ENCODE measurements at regions not wholly inside any gene's neighbourhood (a gene's known extent, or its start where the extent isn't known, plus 50 kb on each side); places are given as distances from the start of the nearest gene placed in this dataset.

DNA sequence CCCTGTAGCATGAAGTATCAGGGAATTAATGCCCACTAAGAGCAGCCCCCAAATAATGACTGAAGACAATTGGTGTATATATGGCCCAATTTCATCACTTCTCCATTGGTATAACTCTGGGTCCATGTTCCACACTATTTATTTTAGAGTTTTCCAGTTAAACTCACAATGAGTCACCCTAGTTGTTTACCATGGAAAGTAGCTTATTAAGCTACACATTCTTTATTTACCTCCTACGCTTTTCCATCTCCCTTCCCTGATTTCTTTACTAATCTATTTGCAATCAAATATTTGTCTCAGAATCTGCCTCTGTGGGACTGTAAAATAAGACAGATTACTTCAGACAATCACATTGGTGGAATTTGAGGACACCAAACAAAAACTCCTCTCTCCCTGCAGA lies 655.6 kb downstream of the SORCS1 start:
- no peaks in the 10 kb centered on the region for H3K36me3 ChIP-seq
- DNase-seq (ENCODE audit: low spot score) = no peak
- no peak overlapping the region for H3K4me3 ChIP-seq
- WGBS = 57% methylated on average over 1 of the region's 1 CpG
- TF ChIP-seq POLR2A (IDR thresholded peaks at IDR 0.05) (no peak), POLR2AphosphoS5 (IDR thresholded peaks at IDR 0.05) (no peak)
- TF ChIP-seq, protein P1, sequence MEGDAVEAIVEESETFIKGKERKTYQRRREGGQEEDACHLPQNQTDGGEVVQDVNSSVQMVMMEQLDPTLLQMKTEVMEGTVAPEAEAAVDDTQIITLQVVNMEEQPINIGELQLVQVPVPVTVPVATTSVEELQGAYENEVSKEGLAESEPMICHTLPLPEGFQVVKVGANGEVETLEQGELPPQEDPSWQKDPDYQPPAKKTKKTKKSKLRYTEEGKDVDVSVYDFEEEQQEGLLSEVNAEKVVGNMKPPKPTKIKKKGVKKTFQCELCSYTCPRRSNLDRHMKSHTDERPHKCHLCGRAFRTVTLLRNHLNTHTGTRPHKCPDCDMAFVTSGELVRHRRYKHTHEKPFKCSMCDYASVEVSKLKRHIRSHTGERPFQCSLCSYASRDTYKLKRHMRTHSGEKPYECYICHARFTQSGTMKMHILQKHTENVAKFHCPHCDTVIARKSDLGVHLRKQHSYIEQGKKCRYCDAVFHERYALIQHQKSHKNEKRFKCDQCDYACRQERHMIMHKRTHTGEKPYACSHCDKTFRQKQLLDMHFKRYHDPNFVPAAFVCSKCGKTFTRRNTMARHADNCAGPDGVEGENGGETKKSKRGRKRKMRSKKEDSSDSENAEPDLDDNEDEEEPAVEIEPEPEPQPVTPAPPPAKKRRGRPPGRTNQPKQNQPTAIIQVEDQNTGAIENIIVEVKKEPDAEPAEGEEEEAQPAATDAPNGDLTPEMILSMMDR (IDR thresholded peaks at IDR 0.05) = no peak
- no peaks in the 10 kb centered on the region for H3K4me1 ChIP-seq (replicated peaks)
- no peaks in the 10 kb centered on the region for H3K9me3 ChIP-seq
- H3K27ac ChIP-seq = no peak overlapping the region
- intact Hi-C loops (cut with DNase I) = no loop called here
- H3K27me3 ChIP-seq (replicated peaks; ENCODE audit: insufficient read depth) = no peaks in the 10 kb centered on the region

DNA sequence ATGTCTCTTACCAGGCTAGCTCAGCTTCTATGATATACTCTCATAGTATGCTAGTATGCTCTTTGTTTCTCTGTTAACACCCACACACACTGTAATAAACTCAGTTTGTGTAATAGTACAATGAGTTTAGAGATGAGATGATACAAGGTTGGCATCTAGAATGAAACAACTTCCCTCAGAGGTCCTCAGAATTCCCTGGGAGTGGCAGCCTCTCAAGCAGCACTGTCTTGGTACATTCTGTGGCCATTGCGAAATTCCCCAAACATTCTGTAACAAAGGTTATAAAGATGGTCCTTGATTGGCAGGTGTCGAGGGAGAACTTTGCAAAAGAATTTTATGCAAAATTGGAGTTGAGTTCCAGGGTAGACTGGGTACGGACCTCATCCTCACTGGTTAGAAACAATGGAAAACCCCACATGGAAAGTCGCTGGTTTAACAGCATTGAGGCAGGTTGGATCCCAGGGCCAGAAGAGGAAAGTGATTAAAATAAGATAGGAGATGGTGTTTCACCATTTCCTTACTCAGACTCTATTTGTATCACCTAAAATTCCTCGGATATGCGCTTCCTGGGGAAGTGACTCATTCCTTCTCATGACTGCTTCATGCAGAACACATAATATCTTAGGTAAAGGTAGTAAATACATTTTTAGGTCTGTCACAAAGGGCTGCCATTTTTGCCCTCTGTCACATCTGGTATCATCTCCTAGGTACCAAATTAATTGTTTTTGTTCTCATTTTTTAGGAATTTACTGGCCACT lies 657.8 kb downstream of the SORCS1 start:
- Histone ChIP-seq H3K27me3 (replicated peaks; ENCODE audit: insufficient read depth) (no peaks in the 10 kb centered on the region), H3K4me3 (no peak overlapping the region), H3K27ac (no peak overlapping the region), H3K9me3 (no peaks in the 10 kb centered on the region), H3K36me3 (no peaks in the 10 kb centered on the region), H3K4me1 (replicated peaks) (no peaks in the 10 kb centered on the region)
- intact Hi-C loops (cut with DNase I) = no loop called here
- WGBS = 89% methylated on average over 6 of the region's 6 CpGs
- no peak for DNase-seq (ENCODE audit: low spot score)
- TF ChIP-seq, protein P1 (IDR thresholded peaks at IDR 0.05) = no peak
- TF ChIP-seq POLR2A (IDR thresholded peaks at IDR 0.05) = no peak
- TF ChIP-seq POLR2AphosphoS5 (IDR thresholded peaks at IDR 0.05) = no peak

DNA sequence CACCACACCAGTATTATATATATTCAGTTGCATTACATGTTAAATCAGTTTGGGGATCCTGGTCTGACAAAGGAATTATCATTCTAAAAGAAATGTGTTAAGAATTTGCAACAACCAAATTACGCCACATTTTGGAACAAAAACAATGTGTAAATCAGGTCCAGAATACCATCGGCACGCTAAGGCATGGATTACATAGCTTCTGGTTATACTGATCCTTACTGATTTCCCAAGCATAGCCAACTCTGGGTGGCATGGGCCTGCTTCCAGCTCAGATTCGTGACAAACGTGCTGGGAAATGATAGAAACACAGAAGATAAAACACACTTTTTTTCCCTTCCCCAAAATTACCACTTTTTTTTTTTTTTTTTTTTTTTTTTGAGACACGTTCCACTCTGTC lies 660.0 kb downstream of the SORCS1 start:
- H3K4me3 ChIP-seq = no peak overlapping the region
- no peaks in the 10 kb centered on the region for H3K4me1 ChIP-seq (replicated peaks)
- no peaks in the 10 kb centered on the region for H3K36me3 ChIP-seq
- intact Hi-C loops (cut with DNase I) = no loop called here
- H3K9me3 ChIP-seq = no peaks in the 10 kb centered on the region
- TF ChIP-seq POLR2AphosphoS5 (IDR thresholded peaks at IDR 0.05) = no peak
- TF ChIP-seq, protein P1 (IDR thresholded peaks at IDR 0.05) = no peak
- no peak for DNase-seq (ENCODE audit: low spot score)
- H3K27me3 ChIP-seq (replicated peaks; ENCODE audit: insufficient read depth) = no peaks in the 10 kb centered on the region
- 85% methylated on average over 6 of the region's 6 CpGs for WGBS
- no peak overlapping the region for H3K27ac ChIP-seq

DNA sequence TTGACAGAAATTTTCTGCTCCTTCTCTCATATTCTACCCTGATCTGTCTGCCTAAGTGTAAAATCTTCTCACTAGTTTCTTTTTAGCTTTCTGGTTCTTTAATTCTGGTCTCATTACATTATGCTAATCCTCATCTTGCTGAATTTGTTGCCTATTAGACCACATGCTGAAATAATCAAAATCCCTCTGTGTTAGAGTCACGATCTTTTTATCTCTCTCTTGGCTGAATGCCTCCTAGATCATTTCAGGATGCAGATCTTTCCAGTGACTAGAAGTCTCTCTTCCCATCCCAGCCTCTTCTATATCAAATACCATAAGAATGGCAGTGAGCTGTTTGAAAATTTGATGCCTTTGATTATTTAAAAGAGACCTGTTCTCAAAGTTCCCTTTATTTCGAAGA lies 661.9 kb downstream of the SORCS1 start:
- no peaks in the 10 kb centered on the region for H3K4me1 ChIP-seq (replicated peaks)
- DNase-seq (ENCODE audit: low spot score) = no peak
- H3K36me3 ChIP-seq = no peaks in the 10 kb centered on the region
- no peaks in the 10 kb centered on the region for H3K9me3 ChIP-seq
- intact Hi-C loops (cut with DNase I) = no loop called here
- 74% methylated on average over 2 of the region's 2 CpGs for WGBS
- H3K27me3 ChIP-seq (replicated peaks; ENCODE audit: insufficient read depth) = no peaks in the 10 kb centered on the region
- H3K27ac ChIP-seq = no peak overlapping the region
- no peak for TF ChIP-seq POLR2A (IDR thresholded peaks at IDR 0.05)
- TF ChIP-seq, protein P1 (IDR thresholded peaks at IDR 0.05) = no peak
- no peak for TF ChIP-seq POLR2AphosphoS5 (IDR thresholded peaks at IDR 0.05)
- H3K4me3 ChIP-seq = no peak overlapping the region

DNA sequence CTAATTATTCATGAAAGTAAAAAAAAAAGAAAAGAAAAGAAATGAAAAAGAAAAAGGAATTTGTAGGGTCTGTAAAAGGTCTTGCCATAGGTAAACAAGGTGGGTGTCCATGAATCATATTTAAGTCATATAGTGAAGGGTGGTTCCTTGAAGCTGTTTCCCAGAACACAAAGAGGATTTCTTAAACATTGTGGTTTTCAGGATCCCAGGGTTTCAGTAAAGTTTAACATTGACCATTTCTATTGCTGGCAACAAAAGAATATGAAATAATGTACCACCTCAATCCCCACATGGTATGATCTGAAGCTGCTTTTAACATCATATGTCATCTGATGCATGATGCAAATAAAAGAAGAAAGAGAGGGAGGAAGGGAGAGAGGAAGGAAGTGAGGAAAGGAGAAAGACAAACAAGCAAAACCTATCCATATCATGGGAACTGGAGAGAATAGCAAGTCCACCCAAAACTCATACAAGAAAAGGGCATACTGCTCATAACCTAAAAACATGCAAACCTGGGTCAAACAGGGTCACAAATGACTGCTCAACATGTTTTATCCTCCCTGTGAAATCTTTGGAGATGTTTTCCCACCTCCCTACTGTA lies 663.5 kb downstream of the SORCS1 start:
- no peaks in the 10 kb centered on the region for H3K36me3 ChIP-seq
- H3K27me3 ChIP-seq (replicated peaks; ENCODE audit: insufficient read depth) = no peaks in the 10 kb centered on the region
- H3K4me3 ChIP-seq = no peak overlapping the region
- TF ChIP-seq POLR2A (IDR thresholded peaks at IDR 0.05) (no peak), POLR2AphosphoS5 (IDR thresholded peaks at IDR 0.05) (no peak)
- TF ChIP-seq, protein P1 (IDR thresholded peaks at IDR 0.05) = no peak
- no peaks in the 10 kb centered on the region for H3K4me1 ChIP-seq (replicated peaks)
- DNase-seq (ENCODE audit: low spot score) = no peak
- H3K9me3 ChIP-seq = no peaks in the 10 kb centered on the region
- H3K27ac ChIP-seq = no peak overlapping the region
- intact Hi-C loops (cut with DNase I) = no loop called here
